GM18498 (cell line): ENCODE measurements at regions not wholly inside any gene's neighbourhood (a gene's known extent, or its start where the extent isn't known, plus 50 kb on each side); places are given as distances from the start of the nearest gene placed in this dataset.
A peak's percentile ranks its signal among the peaks of the same experiment; 100 is the strongest.
"Not testable (repeated sequence)": the region's sequence is repeated elsewhere in the genome, so short reads cannot be mapped to it uniquely, and the experiment has no call there.

Source experiments
- ATAC-seq: cut with Tn5 transposase; IDR thresholded peaks from one replicate; pipeline ENCODE4 v1.9.1; 2021; ENCODE audit warnings: mild to moderate bottlenecking, moderate library complexity; ENCODE audit not compliant: unreplicated experiment

DNA sequence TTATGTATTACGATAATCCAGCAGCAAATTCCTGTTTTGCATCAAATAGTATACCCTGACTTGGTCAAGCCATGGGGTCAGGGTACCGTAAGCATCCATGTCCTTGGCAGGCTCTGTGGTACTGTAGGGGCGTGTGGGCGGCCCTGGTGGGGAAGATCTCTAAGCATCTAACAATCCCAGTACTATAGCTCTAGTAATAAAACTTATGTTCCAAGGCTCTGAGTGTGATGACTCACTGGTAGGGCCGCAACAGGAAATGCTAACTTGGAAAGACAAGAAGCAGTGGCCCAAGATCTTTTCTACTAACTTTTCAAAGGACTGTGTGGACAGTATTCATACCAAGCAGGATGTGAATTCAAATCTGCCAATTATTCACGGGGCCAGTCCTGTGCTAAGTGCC lies 63.8 kb downstream of the CLEC18A start:
- ATAC-seq = not testable (repeated sequence)

DNA sequence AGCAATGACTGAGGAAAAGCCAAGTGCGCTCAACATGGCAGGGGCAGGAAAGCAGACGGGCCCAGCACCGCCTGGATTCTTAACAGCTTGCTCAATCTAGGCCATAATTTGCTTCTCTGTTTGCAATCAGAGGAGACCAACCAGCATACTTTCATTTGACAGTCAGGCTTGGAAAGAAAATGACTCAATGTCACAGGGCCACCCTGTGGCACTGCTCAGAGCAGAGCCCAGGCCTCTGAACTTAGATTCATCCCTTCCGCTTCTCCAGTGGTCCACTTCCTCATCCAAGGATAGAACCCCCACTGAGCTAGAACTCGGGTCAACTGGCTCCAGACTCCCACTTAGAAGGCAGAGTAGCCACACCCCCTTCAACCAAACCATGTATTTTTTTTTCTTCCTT lies 65.6 kb downstream of the CLEC18A start:
- ATAC-seq = not testable (repeated sequence)

DNA sequence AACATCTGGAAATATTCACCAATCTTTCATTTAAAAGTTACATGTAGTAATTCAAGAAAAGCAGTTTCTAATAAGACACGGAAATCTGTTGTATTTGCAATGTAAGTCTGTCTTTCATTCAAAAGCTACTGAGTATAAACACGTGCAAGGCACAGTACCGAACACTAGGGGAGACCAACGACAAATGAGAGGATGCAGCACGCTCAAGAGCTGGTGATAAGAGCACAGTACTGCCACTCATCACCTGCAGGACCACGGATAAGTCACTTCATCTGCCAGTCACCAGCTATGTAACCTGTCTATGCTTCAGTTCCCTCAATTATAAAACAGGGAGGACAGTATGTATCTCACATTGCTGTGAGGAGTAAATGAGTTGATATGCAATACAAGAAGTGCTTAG lies 67.1 kb downstream of the CLEC18A start:
- ATAC-seq = peak; percentile 52

DNA sequence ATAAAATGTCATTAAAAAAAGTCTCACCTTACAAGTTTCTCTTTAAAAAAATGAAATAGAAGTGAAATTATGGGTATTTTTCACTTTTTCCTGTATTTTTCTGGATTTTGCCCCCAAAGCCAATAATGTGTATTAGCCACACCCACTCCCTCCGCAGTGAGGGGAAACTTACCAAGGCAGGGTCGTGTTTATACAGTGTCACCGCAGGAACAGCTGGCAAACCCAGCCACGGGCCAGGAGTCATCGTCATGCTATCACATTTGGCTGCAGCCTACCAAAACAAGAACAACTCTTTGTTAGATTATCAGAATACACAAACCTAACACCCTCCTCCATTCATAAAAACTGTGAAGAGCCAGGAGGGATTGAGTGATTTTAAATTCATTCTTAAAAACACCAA lies 72.1 kb downstream of the CLEC18A start:
- ATAC-seq = not testable (repeated sequence)

DNA sequence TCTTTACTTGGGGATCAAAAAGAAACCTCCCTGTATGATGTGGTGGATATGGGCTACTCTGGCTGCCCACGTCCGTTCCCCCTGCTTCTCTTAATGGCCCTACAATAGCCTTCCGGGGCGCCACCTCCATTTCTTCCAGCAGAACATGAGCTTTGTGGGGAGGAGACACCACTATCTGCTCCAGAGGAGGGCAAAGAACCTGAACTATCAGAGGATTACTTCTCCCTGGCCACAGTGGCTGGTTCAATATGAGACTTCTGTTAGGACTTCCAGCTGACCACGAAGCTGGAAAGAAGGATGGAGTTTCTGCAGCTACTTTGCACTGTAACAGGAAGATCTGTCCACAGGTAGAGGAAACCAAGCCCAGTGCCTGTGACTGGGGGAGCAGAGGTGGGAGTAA lies 72.8 kb downstream of the CLEC18A start:
- not testable (repeated sequence) for ATAC-seq

DNA sequence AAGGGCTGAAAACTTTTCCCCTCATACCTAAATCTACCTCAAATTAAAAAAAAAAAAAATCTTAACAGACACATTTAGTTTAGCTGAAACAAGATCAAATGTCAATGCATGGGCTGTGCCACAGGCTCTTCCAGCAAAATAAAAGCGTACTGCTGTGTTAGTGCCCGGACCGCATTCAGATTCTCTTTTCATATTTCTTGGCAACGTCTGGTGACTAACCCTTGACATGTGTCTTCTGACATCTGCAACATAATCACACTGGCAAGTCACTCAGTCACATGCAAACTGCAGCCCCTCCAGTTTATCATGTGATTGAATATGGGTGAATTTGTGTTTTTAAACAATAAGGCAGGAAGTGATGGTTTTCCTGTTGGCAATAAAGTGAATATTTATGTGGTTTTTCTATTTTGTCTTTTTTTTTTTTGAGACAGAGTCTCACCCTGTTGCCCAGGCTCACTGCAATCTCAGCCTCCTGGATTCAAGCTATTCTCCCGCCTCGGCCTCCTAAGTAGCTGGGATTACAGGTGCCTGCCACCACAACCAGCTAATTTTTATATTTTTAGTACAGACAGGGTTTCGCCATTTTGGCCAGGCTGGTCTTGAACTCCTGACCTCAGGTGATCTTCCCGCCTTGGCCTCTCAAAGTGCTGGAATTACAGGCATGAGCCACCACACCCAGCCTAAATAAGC lies 75.2 kb downstream of the CLEC18A start:
- not testable (repeated sequence) for ATAC-seq

DNA sequence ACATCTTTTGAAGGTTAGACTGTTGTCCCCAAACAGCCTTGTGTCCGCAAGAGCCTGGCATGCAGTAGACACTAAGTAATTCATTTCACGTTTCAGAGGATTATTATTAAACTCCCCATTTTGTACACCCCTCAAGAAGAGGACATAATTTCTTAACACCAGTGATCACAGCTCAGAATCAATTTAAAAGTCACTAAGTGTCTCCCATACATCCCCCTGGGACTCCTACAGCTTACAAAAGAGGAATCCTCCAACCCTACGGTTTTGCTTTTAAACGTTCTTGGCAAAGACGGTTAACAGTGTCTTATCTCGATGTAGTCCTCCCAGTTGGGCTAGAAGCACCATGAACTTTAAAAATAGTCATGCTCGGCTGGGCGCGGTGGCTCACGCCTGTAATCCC lies 81.2 kb upstream of the PDPR start:
- ATAC-seq = not testable (repeated sequence)

DNA sequence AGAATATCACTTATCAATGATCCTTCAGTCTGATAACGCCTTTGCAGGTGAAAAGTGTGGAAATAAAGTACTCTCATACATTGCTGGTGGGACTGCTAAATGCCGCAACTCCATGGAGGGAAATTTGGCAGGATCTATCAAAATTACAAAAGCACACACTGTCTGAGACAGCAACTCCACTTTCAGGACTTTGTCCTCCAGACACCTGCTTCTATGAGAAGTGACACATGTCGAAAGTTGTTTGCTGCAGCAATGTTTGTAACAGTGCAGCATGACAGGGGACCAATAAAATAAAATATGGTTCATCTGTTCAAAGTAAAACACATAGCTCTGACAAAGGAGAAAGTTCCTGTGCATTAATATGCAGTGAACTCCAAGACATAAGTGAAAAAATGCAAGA lies 76.2 kb upstream of the PDPR start:
- not testable (repeated sequence) for ATAC-seq

DNA sequence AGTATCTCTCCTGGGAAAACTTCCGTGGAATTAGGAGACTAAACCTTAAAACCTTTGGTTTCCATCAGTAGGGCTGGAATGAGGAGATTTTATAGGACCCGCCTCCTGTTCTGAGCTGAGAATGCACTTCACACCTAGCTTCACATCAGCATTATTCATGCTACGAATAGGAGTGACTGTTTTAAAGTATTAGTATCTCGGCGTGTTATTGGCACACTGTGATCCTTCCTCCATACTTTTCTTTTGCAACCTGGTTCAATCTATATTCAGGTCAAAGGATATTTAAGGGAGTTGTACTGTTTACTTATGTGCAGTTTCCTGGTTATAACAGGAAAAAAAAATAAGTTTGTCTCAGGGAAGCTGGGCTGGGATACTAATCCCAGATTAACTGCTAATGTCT lies 73.6 kb upstream of the PDPR start:
- ATAC-seq = not testable (repeated sequence)

DNA sequence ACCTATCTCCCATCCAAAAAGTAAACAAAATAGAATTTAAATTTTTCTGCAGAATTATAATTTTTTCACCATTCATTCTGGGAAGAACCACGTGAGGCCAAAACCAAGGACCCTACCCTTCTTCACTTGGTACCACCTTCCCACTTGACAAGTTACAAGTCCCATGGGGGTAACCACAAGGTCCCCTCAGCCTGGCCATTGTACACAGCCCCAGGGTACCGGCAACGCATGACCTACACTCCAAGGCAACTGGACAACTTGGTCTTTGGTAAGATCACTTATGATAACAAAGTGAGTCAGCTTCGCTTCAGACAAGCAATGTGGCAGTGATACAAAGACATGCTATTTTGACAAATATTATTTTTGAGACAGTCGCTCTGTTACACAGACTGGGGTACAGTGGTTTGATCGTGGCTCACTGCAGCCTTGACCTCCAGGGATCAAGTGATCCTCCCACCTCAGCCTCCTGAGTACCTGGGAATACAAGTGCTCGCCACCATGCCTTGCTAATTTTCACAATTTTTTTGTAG lies 70.5 kb upstream of the PDPR start:
- not testable (repeated sequence) for ATAC-seq

DNA sequence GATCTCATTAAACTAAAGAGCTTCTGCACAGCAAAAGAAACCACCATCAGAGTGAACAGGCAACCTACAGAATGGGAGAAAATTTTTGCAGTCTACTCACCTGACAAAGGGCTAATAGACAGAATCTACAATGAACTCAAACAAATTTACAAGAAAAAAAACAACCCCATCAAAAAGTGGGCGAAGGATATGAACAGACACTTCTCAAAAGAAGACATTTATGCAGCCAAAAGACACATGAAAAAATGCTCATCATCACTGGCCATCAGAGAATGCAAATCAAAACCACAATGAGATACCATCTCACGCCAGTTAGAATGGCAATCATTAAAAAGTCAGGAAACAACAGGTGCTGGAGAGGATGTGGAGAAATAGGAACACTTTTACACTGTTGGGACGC lies 67.6 kb upstream of the PDPR start:
- ATAC-seq = not testable (repeated sequence)

DNA sequence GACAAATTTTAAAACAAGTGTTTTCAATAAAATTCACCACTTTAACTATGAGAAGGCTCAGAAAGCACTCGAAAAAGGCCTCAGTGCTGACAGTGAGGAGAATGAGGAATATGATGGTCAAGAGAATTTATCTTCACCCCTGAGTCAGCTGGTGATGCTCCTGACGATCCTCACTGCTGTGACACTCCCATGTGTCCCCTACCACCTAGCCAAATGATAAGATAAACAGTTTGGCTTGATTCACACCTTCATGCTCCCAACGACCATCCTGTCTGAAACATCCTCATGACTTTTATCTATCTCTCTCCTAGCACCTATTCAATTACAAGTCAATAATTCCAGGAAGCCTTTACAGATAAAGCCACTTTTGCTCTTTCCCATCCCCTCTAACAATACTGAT lies 66.0 kb upstream of the PDPR start:
- not testable (repeated sequence) for ATAC-seq

DNA sequence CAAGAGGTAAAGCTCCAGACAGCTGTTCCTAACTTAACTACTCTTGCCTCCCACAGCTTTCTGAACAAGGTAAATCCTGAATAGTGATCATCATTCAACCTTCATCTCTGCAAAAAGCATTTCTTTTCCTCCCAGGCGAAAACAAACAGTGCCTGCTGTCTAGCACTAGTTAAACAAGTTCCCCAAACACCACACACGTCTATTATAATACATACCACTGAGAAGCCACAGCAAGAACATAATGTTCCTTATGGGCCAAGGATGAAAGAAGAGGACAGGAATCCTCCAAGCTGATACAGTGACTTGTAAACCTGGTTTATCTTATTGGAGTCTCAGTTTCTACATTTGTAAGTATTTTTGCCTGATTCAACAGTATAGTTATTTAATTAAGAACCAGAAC lies 56.1 kb upstream of the PDPR start:
- ATAC-seq = not testable (repeated sequence)

DNA sequence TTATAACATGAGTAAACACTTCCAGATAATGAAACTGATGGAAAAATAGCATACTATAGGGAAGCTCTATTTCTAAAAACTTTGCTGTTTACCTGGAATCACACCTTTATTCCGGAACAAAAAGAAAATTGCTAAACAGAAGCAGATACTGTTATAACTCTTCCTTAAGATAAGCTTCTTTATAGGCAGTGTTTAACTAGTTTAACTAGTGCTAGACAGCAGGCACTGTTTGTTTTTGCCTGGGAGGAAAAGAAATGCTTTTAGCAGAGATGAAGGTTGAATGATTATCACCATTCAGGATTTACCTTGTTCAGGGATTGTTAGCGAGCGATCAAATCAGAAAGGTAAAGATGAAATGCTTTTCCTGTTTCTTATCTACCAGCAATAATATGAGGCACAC lies 54.7 kb upstream of the PDPR start:
- ATAC-seq = not testable (repeated sequence)

DNA sequence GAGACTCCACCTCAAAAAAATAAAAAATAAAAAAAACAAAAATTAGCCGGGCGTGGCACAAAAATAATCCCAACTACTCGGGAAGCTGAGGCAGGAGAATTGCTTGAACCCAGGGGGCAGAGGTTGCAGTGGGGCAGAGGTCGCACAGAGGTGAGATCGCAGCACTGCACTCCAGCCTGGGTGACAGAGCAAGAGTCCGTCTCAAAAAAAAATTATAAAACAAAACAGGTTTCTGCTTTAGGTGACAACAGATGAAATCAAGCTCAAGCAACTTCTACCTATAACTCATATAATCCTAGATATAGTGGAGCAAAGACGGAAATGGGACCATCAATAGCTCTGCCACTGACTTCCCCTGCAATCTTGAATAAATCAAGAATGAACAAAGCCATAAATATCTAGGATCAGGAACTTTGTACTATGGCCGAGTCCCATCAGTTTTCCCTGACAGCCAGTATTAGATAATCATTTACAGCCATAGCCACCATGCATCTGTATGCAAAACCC lies 53.6 kb upstream of the PDPR start:
- ATAC-seq = not testable (repeated sequence)

DNA sequence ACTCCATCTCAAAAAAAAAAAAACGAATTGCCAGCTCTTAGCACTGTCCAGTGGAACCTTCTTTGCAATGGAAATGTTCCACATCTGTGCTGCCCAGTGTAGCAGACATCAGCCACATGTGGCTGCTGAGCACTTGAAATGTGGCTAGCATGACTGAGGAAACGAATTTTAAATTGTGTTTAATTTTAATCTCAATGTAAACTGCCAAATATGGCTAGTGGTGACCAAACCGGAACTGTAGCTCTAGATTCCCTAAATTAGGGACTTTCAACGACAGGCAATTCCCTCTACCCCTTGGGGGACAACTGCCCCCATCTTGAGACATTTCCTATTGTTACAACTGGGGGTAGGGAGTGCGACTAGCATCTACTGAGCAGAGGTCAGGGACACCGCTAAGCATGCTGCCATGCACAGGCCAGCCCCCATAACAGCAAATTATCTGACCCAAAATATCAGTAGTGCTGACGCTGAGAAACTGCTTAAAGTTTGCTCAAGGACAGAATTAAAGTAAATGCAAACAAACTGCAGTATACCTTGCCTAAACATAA lies 52.4 kb upstream of the PDPR start:
- not testable (repeated sequence) for ATAC-seq

DNA sequence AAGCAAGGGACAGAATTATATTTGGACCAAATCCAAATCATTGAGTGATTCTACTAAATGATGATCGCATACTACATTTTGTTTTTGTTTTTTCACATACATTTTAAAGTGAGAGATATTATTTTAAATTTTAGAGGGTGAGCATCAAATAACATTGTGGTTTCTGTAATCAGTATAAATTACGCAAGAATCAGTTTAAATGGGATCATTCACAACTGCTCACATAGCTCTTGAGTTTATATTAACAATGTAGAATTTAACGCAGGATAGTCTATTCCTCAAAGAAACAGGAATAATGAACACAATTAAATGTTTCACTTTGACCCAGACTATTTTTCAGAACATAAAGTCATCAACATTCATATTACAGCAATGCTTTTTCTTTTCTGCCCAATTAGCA lies 51.2 kb upstream of the PDPR start:
- ATAC-seq = not testable (repeated sequence)
